ENCODE measurements at regions not wholly inside any gene's neighbourhood (a gene's known extent, or its start where the extent isn't known, plus 50 kb on each side); places are given as distances from the start of the nearest gene placed in this dataset.

GRCh38 chr6:120584111-120584760 is 750.0 kb downstream of the TBC1D32 start:
- Histone ChIP-seq H3K4me1 (no peaks in the 10 kb centered on the region), H3K9me3 (no peaks in the 10 kb centered on the region), H3K4me3 (no peak overlapping the region), H3K27ac (no peak overlapping the region), H3K27me3 (no peaks in the 10 kb centered on the region), H3K9ac (ENCODE audit: low read depth in 2 of 2, low read length in 2 of 2) (no peak overlapping the region), H3K36me3 (no peaks in the 10 kb centered on the region)
- TF ChIP-seq CTCF (IDR thresholded peaks at IDR 0.05): no peak
- no peak for DNase-seq
- intact Hi-C loops (cut with DNase I): no loop called here

GRCh38 chr6:120576061-120576460 is 758.2 kb downstream of the TBC1D32 start:
- no peak for TF ChIP-seq CTCF (IDR thresholded peaks at IDR 0.05)
- H3K4me1 ChIP-seq: no peaks in the 10 kb centered on the region

GRCh38 chr6:120569714-120570113 is 764.6 kb downstream of the TBC1D32 start:
- H3K27ac ChIP-seq: no peak overlapping the region
- H3K36me3 ChIP-seq: no peaks in the 10 kb centered on the region
- H3K9me3 ChIP-seq: no peaks in the 10 kb centered on the region
- intact Hi-C loops (cut with DNase I): no loop called here
- no peak overlapping the region for H3K9ac ChIP-seq (ENCODE audit: low read depth in 2 of 2, low read length in 2 of 2)
- H3K4me1 ChIP-seq: no peaks in the 10 kb centered on the region
- H3K27me3 ChIP-seq: no peaks in the 10 kb centered on the region
- H3K4me3 ChIP-seq: no peak overlapping the region
- no peak for DNase-seq
- TF ChIP-seq CTCF (IDR thresholded peaks at IDR 0.05): no peak

More at GRCh38 chr6:120576061-120576460, 758.2 kb downstream of the TBC1D32 start:
- Histone ChIP-seq H3K9ac (ENCODE audit: low read depth in 2 of 2, low read length in 2 of 2) (no peak overlapping the region), H3K4me3 (no peak overlapping the region), H3K27ac (no peak overlapping the region), H3K9me3 (no peaks in the 10 kb centered on the region), H3K36me3 (no peaks in the 10 kb centered on the region), H3K27me3 (no peaks in the 10 kb centered on the region)
- DNase-seq: no peak
- intact Hi-C loops (cut with DNase I): no loop called here

- no peaks in the 10 kb centered on the region for H3K27me3 ChIP-seq
- intact Hi-C loops (cut with DNase I): no loop called here
- H3K36me3 ChIP-seq: no peaks in the 10 kb centered on the region
- DNase-seq: no peak
- no peaks in the 10 kb centered on the region for H3K9me3 ChIP-seq
- H3K4me3 ChIP-seq: no peak overlapping the region
- no peak overlapping the region for H3K27ac ChIP-seq
- no peak for TF ChIP-seq CTCF (IDR thresholded peaks at IDR 0.05)
- H3K4me1 ChIP-seq: no peaks in the 10 kb centered on the region
- no peak overlapping the region for H3K9ac ChIP-seq (ENCODE audit: low read depth in 2 of 2, low read length in 2 of 2)
Observed at GRCh38 chr6:120564779-120565178, 769.5 kb downstream of the TBC1D32 start.

GRCh38 chr6:120558294-120558693 is 776.0 kb downstream of the TBC1D32 start:
- Histone ChIP-seq H3K9me3 (no peaks in the 10 kb centered on the region), H3K36me3 (no peaks in the 10 kb centered on the region), H3K27me3 (no peaks in the 10 kb centered on the region), H3K27ac (no peak overlapping the region), H3K4me3 (no peak overlapping the region), H3K9ac (ENCODE audit: low read depth in 2 of 2, low read length in 2 of 2) (no peak overlapping the region), H3K4me1 (no peaks in the 10 kb centered on the region)
- intact Hi-C loops (cut with DNase I): no loop called here
- no peak for DNase-seq
- no peak for TF ChIP-seq CTCF (IDR thresholded peaks at IDR 0.05)

Data from colonic mucosa (tissue), 4 donors.